Keratinocyte (primary cell): ENCODE measurements at regions not wholly inside any gene's neighbourhood (a gene's known extent, or its start where the extent isn't known, plus 50 kb on each side); places are given as distances from the start of the nearest gene placed in this dataset.

ENCODE experiments used
- EZH2 ChIP-seq: IDR thresholded peaks from one replicate; pipeline ENCODE4 v1.6.1; 2012; ENCODE audit warnings: inconsistent platforms, mild to moderate bottlenecking, low read length, moderate library complexity
- TF ChIP-seq, protein P1 (sequence below), 3 experiments: IDR thresholded peaks in 1 of 3; conservative IDR thresholded peaks in 1 of 3; optimal IDR thresholded peaks in 1 of 3; 2 replicates in 2 of 3; 3 replicates in 1 of 3; pipeline versions ENCODE3 to v1.5.1; 2011; ENCODE audit warnings: low read length in 3 of 3, mild to moderate bottlenecking in 3 of 3, moderate library complexity in 2 of 3, control low read depth in 1 of 3, inconsistent platforms in 1 of 3; ENCODE audit not compliant: insufficient read depth in 2 of 3; ENCODE audit errors: extremely low read depth in 1 of 3

DNA sequence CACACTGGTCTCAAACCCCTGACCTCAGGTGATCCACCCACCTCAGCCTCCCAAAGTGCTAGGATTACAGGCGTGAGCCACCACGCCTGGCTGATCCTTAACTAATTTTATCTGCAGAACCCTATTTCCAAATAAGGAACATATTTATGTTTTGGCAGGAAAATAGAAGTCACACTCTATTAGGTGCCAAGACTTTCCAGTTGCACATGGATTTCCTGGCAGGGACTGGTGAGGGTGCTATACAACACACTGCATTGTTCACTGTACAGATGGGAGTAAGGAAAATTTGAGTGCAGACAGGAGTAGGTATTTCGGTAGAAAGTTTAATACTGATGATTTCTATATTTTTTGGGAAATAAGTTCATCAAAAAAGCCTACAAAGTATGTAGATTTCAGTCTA, 605.3 kb upstream of the B3GALT2 start:
- TF ChIP-seq, protein P1, sequence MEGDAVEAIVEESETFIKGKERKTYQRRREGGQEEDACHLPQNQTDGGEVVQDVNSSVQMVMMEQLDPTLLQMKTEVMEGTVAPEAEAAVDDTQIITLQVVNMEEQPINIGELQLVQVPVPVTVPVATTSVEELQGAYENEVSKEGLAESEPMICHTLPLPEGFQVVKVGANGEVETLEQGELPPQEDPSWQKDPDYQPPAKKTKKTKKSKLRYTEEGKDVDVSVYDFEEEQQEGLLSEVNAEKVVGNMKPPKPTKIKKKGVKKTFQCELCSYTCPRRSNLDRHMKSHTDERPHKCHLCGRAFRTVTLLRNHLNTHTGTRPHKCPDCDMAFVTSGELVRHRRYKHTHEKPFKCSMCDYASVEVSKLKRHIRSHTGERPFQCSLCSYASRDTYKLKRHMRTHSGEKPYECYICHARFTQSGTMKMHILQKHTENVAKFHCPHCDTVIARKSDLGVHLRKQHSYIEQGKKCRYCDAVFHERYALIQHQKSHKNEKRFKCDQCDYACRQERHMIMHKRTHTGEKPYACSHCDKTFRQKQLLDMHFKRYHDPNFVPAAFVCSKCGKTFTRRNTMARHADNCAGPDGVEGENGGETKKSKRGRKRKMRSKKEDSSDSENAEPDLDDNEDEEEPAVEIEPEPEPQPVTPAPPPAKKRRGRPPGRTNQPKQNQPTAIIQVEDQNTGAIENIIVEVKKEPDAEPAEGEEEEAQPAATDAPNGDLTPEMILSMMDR (optimal IDR thresholded peaks at IDR 0.05 in 1 of 3, IDR thresholded peaks at IDR 0.05 in 1 of 3, conservative IDR thresholded peaks at IDR 0.05 in 1 of 3; ENCODE audit: extremely low read depth in 1 of 3, insufficient read depth in 2 of 3, low read length in 3 of 3) = no peak
- no peak for TF ChIP-seq EZH2
